NCI-H524 treated with DMSO at 0.1 percent for 48 hours (cell line): ENCODE measurements at regions not wholly inside any gene's neighbourhood (a gene's known extent, or its start where the extent isn't known, plus 50 kb on each side); places are given as distances from the start of the nearest gene placed in this dataset.
A peak's percentile ranks its signal among the peaks of the same experiment; 100 is the strongest.
"Not testable (repeated sequence)": the region's sequence is repeated elsewhere in the genome, so short reads cannot be mapped to it uniquely, and the experiment has no call there.

Experiments
- DNase-seq: peaks from one replicate; lab custom pipeline; 2025; lab: John Stamatoyannopoulos, UW

DNA sequence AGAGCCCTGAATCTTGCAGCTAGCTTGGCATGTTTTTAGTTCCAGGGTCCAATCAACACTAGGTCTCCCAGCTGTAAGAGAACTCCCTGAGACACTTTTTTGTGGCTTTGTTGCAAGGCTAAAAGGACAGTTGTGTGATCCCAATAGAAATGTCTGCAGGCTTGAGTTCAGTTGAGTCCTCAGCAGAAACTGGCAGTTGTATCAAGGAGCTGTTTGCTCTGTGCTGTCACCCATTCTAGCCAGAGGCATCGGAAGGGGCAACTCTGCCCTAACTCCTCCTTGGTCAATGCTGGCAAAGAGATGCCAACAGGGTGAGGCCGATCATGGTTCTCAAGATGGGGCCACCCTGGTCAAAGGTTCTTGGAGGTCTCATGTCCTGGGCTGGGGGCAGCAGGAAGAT, 224.1 kb downstream of the BUB3 start:
- DNase-seq, result no peak

GRCh38 chr10:123379156-123379555, 225.0 kb downstream of the BUB3 start:
- no peak for DNase-seq

- DNase-seq, result no peak
Measured at GRCh38 chr10:123380491-123381085, 226.4 kb downstream of the BUB3 start.

DNA sequence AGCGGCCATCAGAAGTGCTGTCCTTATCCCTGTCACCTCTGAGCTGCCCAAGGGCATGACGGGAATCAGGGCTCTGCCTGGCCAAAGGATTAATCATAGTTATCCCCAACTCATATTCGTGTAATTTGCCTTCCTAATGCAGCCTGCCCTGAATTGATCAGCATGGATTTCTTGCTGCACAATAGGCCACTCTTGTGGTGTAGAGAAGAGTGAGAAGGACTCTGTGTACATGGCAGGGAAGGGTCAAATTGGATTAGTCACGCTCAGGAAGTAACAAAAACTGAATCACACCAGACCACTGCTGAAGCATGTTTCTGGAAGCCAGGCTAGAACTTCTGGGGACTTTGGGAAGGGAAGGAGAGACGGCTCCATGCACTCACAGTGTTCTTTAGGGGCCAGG, 227.0 kb downstream of the BUB3 start:
- DNase-seq, result no peak

GRCh38 chr10:123382491-123382890, 228.3 kb downstream of the BUB3 start:
- DNase-seq, result no peak

GRCh38 chr10:123385508-123386080, 231.4 kb downstream of the BUB3 start:
- DNase-seq, result no peak

- DNase-seq, result no peak
Measured at GRCh38 chr10:123389520-123389919, 235.3 kb downstream of the BUB3 start.

GRCh38 chr10:123390332-123390731, 236.1 kb downstream of the BUB3 start:
- DNase-seq, result no peak

DNA sequence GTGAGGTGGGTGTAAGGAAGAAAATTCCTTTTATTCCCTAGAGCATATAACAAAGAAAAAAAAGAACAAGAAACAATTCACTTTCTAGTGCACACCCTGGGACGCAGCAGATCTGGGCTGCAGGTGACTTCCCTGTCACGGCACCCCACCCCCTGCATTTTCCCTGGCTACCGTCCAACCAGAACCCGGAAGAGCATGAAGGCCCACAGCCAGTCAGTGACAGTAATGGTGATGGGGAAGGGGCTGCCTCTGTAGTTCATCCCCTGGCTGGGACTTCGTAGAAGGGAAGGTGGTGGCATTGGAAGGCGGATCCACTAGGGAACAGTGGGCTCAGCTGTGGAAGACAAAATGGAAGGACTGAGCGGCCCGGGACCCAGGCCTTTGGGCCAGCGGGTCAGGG, 236.7 kb downstream of the BUB3 start:
- no peak for DNase-seq

- no peak for DNase-seq
Measured at GRCh38 chr10:123391275-123392028, 237.2 kb downstream of the BUB3 start.

DNA sequence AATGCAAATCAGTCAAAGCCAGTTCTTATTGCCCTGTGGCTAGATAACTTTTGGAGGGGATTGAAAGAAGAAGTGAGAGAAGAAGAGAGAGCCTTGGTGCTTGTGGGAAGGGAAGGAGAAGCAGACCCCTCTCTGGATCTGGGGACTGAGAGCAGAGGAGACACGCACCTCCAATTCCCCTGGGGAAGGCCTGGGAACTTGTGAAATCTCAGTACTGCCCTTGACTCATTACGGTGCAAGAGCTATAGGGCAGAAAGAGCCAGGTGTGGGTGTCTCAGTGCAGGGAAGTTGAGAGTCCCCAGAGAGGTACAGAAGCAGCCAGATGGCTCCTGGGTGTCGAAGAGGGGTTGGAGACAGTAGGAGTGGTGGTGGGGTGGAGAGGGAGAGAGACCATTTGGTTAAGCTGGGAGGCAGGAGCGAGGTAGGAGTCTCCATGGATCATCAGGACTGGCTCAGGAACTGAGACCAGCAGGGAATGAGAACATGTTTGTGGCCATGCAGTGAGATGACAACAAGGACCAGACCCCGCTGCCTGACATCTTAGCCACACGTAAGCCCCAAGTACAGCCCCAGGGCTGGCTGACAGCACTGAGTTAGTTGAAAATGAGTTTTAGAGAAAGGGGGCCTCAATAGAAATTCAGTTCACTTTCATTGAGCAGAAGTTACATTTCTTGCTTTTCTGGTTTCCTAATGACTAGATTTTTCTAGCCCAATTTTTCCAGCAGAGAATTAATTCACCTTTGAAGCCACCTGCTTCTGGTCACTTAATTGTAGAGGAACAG, 238.2 kb downstream of the BUB3 start:
- peak; percentile 20 for DNase-seq

GRCh38 chr10:123393170-123393569, 239.0 kb downstream of the BUB3 start:
- DNase-seq, result no peak

GRCh38 chr10:123394382-123394781, 240.2 kb downstream of the BUB3 start:
- DNase-seq, result no peak

- DNase-seq, result not testable (repeated sequence)
Measured at GRCh38 chr10:123395234-123395633, 241.0 kb downstream of the BUB3 start.

DNA sequence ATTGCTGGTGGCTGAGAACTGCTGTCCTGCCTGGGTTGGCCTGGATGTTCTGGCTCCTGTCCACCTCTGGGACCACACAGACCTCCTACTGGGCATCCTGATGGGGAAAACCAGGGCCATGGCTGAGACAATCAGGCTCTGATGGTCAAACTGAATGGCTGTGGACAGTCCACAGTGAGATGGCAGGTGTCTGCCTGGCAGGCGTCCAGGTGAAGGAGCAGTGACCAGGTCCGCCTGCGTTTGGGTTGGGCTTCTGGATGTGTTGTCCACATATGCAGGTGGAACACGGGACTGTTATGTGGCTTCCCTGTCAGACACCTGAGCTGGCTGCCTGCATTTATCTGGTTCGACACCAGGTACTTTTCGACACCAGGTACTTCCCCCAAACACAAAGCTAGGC, 241.7 kb downstream of the BUB3 start:
- no peak for DNase-seq

DNA sequence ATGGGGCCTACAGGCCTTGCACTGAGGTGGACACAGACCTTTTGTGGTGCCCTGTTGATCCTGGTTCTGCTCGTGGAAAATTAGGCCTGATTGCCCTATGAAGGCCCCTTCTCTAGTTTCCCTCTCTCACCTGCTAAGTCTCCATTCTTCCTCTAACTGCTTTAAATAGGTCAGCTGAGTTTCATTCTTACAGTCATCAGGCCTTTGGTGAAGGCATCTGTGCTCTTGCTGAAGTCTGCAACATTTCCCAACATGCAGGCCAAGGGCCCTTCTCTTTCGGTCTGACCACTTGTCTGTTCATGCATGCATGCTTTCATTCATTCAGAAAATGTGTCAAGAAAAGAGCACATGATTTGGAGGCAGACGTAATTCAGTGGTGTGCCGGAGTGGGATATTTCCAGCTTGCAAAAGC, 244.0 kb downstream of the BUB3 start:
- no peak for DNase-seq

GRCh38 chr10:123398756-123399155, 244.6 kb downstream of the BUB3 start:
- no peak for DNase-seq

DNA sequence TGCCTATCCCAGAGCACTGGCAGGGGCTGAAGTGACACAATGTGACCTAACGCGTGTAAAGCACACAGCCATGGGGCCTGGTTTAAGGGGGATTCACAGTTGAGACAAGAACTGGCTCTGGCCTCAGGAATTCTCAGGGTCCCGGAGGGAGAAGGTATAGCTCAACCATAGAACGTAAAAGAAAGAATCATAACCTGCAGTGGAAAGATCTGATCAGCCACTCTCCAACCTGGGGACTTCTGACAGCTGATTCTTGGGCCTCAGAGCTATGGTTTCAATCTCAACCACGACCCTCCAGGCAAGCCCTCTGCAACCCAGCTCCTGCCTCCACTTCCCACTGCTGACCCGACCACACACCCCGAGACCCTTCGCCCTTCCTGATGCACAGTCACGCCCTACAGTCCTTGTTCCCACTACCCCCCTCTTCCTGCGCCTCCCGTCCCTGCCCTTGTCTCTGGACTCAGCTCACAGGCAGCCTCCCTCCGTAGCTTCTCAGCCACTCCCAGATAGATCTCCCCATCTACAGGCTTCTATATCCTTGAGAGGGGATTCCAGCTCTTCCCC, 245.2 kb downstream of the BUB3 start:
- no peak for DNase-seq

GRCh38 chr10:123402021-123402420, 247.8 kb downstream of the BUB3 start:
- DNase-seq, result no peak

DNA sequence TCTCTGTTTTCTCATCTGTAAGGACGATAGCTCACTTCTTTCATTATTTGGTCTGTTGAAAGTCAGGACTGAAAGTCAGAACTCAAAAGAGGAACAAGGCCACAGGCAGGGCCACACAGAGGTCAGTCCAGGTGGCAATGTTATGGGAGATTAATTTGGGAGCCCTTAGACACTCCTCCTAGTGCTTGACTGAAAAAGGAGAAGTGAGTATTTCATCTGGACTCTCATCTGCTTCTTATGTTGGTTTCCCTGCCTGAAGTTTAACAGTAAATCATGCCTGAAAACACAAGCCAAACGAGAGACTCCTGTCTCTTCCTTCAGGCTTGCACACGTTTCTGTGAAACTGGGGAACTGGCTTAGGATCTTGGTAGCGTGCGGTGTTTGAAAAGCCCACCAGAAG, 248.5 kb downstream of the BUB3 start:
- no peak for DNase-seq

GRCh38 chr10:123404357-123404756, 250.2 kb downstream of the BUB3 start:
- no peak for DNase-seq

GRCh38 chr10:123408660-123409059, 254.5 kb downstream of the BUB3 start:
- no peak for DNase-seq
